AG09319 (cell line): ENCODE measurements at regions not wholly inside any gene's neighbourhood (a gene's known extent, or its start where the extent isn't known, plus 50 kb on each side); places are given as distances from the start of the nearest gene placed in this dataset.
A peak's percentile ranks its signal among the peaks of the same experiment; 100 is the strongest.
"Not testable (repeated sequence)": the region's sequence is repeated elsewhere in the genome, so short reads cannot be mapped to it uniquely, and the experiment has no call there.

Experiments used
- DNase-seq: peaks from one replicate; pipeline ENCODE4 v3.0.0-alpha.2; 2010; ENCODE audit warnings: low read depth; ENCODE audit errors: extremely low read depth
- TF ChIP-seq, protein P1 (sequence below): IDR thresholded peaks from 2 replicates; pipeline ENCODE4 v1.5.1; 2011; ENCODE audit warnings: low read depth, mild to moderate bottlenecking, inconsistent platforms, low read length, moderate library complexity

DNA sequence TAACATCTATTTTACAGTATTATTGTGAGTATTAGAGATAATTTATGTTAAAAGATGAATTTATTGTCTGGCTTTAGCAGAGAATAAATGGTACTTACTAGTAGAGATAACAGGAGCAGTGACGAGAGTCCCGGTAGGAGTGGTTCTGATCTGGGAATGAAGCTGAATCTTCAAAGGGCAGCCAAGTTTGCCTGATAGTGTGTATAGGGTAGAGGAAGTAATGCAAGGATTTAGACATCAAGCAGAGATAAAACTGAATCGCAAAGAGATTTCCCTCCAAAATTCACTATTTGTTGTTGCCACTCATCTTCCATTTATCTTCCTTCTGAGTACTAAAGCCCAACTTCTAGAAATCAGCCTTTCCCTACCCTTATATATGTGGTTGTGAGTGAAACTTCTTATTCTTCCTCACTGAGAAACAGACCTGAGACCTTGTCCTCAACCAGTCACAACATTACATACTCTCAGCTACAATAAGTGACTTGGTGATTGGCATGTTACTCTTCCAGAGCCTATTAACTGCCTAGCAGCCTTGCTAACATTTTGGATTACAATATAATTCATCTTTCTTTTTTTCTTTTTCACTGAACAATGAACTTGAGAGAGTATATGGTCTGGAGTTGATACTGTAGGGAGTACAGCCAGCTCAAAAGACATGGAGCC is 692.7 kb upstream of the ZNF385D start:
- no peak for DNase-seq
- TF ChIP-seq, protein P1, sequence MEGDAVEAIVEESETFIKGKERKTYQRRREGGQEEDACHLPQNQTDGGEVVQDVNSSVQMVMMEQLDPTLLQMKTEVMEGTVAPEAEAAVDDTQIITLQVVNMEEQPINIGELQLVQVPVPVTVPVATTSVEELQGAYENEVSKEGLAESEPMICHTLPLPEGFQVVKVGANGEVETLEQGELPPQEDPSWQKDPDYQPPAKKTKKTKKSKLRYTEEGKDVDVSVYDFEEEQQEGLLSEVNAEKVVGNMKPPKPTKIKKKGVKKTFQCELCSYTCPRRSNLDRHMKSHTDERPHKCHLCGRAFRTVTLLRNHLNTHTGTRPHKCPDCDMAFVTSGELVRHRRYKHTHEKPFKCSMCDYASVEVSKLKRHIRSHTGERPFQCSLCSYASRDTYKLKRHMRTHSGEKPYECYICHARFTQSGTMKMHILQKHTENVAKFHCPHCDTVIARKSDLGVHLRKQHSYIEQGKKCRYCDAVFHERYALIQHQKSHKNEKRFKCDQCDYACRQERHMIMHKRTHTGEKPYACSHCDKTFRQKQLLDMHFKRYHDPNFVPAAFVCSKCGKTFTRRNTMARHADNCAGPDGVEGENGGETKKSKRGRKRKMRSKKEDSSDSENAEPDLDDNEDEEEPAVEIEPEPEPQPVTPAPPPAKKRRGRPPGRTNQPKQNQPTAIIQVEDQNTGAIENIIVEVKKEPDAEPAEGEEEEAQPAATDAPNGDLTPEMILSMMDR: no peak

DNA sequence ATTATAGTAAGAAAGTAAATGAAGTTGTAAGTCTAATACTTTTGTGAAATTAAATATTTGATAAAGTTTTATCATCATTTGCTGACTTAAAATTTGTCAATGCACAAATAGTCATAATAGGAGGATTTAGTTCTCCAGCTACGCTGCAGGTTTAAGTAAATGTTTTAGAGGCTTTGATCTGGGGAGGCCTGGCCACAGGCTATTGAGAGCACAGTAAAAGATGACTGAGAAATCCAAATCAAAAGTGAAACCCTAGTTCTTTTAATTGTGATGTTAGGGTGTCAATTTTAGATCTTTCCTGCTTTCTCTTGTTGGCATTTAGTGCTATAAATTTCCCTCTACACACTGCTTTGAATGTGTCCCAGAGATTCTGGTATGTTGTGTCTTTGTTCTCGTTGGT is 694.3 kb upstream of the ZNF385D start:
- DNase-seq: not testable (repeated sequence)

DNA sequence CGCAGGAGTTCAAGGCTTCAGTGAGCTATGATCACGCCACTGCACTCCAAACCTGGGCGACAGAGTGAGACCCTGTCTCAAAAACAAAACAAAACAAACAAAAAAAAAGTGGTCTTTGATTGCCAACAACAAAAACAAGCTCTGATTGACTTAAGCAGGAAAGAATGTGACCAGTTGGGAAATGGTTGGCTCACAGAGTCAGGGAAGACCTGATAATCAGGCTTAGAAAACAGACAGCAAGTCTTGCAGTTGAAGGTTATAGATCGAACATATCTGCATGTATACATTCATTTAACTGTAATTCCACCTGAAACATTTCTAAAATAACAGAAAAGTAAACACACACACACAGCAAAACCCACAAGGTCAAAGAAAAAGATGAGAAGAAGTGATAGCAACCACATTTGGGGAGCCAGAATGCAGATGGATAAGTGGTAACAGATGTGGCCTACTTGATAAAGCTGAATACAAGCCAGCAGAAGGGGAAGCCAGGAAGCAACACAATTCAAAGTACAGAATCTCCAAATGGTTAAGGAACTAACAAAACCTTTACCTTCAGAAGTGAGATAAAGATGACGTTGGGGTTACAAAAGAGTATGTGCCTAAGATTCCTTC is 699.9 kb upstream of the ZNF385D start:
- peak; percentile 3 for DNase-seq
- TF ChIP-seq, protein P1: no peak

DNA sequence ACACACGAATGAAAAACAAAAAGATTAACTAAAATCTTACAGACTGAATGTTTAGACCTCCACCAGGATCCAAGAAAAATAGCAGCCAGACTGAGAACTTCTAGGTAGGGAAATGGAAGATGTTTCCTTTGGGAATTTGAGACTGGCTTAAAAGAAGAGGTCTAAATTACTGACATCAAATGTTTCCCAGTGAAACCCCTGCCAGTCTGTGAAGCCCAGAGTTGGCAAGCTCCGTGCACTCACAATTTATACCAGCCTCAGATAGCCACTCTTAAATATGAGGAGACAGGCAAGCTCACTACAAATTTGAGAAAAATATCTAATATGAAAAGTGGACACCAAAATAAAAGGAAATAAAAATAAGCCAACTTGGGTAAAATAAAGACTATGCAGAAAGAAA is 700.5 kb upstream of the ZNF385D start:
- TF ChIP-seq, protein P1: no peak
- DNase-seq: no peak

DNA sequence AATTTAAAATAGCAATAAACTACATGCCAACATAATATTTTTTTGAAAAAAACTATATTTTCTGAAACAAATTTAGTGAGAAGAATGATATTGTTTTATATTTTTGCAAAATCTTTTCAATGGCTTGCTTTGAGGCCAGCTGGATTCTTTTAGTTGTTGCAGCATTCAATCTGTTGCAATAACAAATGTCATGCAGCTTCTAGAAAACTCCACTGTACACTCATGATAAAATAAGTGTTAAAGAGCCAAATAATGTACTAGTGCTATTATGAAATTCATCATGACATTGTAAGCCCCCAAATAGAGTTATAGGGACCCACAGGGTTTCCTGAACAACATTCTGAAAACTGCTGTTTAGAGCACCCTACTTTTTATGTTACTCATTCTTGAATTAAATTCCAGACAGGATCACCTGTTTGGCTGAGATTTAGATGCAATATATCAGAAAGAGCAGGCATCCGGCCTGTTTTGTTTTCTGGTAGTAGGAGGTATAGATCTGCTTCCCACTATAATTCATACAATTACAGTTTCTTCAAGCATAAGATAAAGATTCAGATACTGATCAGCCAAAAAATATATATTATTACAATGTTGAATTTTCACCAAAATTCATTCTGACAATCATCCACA is 703.0 kb upstream of the ZNF385D start:
- TF ChIP-seq, protein P1: no peak
- no peak for DNase-seq

DNA sequence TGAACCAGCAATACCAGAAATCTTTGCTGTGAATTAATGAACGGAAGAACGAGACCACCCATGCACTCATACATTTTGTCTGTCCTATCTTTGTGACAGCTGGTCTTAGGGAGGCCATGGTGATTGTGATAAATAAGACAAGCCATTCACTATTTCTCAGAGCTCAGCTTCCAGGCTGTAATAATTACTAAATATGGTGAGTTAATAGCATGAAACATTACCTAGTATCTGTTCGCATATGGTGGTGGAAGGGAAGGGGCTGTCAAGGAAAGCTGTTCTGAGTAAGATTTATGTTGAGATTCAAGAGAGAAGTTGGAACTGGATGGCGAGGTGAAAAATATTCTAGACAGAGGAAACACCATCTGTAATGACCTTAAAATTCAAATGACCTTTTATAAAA is 719.0 kb upstream of the ZNF385D start:
- TF ChIP-seq, protein P1: no peak
- DNase-seq: no peak

DNA sequence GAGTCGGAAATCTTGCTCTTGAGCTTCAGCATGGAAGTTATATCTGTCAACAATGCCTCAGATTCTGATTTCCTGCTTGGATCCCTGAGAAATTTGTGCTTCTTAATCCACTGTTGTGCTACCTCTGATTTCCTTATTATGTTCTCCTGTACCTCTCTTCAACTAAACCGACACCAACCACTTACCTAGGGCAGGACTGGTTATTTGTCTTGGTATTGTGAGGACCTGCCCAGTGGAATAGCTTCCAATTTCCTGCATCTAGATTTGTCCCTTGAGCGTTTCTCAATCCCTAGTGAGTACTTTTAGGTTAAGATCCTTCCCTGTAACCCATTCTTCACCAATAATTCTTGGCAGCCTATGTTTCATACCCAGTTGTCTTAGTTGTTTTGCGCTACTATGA is 720.5 kb upstream of the ZNF385D start:
- TF ChIP-seq, protein P1: no peak
- no peak for DNase-seq
